Upper lobe of left lung (tissue), 4 donors: ENCODE measurements at regions not wholly inside any gene's neighbourhood (a gene's known extent, or its start where the extent isn't known, plus 50 kb on each side); places are given as distances from the start of the nearest gene placed in this dataset.

Experiments used
- EP300 ChIP-seq, 4 donors: sonication (generic); formaldehyde crosslinking; IDR thresholded peaks; one replicate each; pipeline ENCODE4 v1.5.1; 2017; ENCODE audit warnings: antibody characterized with exemption in 4 of 4, control low read depth in 2 of 4
- POLR2A ChIP-seq, 4 donors: fragments of 450-650 bp; IDR thresholded peaks; one replicate each; pipeline ENCODE4 v1.5.1; 2016 to 2017; ENCODE audit warnings: antibody characterized with exemption in 4 of 4, mild to moderate bottlenecking in 2 of 4
- POLR2AphosphoS5 ChIP-seq, 2 donors: sonication (generic); formaldehyde crosslinking; IDR thresholded peaks; one replicate each; pipeline ENCODE4 v1.5.1; 2017; ENCODE audit warnings: antibody characterized with exemption in 2 of 2
- TF ChIP-seq, protein P1 (sequence below), 6 experiments: fragments of 450-650 bp in 4 of 6; fragments of 200-600 bp in 2 of 6; sonication (generic) in 2 of 6; IDR thresholded peaks; one replicate each; pipeline ENCODE4 v1.5.1; 2016 to 2019; ENCODE audit warnings: antibody characterized with exemption in 6 of 6

DNA sequence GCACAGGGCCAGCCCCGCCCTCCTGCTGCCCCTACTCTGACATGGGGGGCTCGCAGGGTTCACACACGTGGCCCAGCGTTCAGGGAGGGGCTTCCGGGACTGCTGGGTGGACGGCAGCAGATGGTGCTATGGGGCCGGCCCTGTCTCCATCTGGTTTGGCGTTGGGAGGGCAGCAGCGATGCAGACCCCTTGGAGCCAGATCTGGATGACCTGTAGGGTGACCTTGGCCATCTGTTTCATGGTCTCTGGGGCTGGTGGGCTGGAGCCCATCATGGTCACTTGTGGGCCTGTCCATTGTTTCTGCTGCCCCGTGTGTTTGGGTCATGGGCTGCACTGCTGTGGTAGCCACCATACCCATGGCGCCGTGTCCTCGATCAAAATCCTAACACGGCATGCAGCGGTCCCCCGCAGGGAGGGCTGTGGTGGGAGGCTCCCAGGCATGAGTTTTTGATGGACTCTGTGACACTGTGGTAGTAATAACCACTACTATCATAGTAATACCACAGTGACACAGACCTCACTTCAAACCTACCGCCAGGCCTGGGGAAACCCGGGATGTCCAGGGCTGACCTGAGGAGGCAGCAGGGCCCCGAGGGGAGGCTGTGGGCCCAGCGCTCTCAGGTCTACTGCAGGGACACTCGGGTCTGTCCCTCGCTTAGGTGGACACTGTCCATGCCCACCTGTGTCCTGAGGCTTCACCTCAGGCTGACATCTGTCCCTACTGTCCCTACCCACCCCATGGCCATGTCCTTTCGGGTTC is 359.4 kb downstream of the TMEM121 start:
- TF ChIP-seq POLR2A (IDR thresholded peaks at IDR 0.05) (no peak), POLR2AphosphoS5 (IDR thresholded peaks at IDR 0.05) (no peak), EP300 (IDR thresholded peaks at IDR 0.05) (no peak)
- TF ChIP-seq, protein P1, sequence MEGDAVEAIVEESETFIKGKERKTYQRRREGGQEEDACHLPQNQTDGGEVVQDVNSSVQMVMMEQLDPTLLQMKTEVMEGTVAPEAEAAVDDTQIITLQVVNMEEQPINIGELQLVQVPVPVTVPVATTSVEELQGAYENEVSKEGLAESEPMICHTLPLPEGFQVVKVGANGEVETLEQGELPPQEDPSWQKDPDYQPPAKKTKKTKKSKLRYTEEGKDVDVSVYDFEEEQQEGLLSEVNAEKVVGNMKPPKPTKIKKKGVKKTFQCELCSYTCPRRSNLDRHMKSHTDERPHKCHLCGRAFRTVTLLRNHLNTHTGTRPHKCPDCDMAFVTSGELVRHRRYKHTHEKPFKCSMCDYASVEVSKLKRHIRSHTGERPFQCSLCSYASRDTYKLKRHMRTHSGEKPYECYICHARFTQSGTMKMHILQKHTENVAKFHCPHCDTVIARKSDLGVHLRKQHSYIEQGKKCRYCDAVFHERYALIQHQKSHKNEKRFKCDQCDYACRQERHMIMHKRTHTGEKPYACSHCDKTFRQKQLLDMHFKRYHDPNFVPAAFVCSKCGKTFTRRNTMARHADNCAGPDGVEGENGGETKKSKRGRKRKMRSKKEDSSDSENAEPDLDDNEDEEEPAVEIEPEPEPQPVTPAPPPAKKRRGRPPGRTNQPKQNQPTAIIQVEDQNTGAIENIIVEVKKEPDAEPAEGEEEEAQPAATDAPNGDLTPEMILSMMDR (IDR thresholded peaks at IDR 0.05), result no peak
